ENCODE measurements at regions not wholly inside any gene's neighbourhood (a gene's known extent, or its start where the extent isn't known, plus 50 kb on each side); places are given as distances from the start of the nearest gene placed in this dataset.

GRCh38 chr4:4642496-4643000 is 100.7 kb upstream of the STX18 start:
- no peak for TF ChIP-seq CTCF (IDR thresholded peaks at IDR 0.05; ENCODE audit: unreplicated experiment)
- DNase-seq (ENCODE audit: low spot score): no peak
- Mint-ChIP-seq H3K36me3 (ENCODE audit: low read depth, unreplicated experiment) (no peaks in the 10 kb centered on the region), H3K4me3 (ENCODE audit: unreplicated experiment) (no peak overlapping the region), H3K9me3 (ENCODE audit: unreplicated experiment) (no peaks in the 10 kb centered on the region), H3K4me1 (ENCODE audit: unreplicated experiment) (peaks cover 16% of the 10 kb centered on the region), H3K27me3 (ENCODE audit: unreplicated experiment) (no peaks in the 10 kb centered on the region), H3K27ac (ENCODE audit: unreplicated experiment) (no peak overlapping the region)

- Mint-ChIP-seq H3K9me3 (ENCODE audit: unreplicated experiment) (no peaks in the 10 kb centered on the region), H3K4me3 (ENCODE audit: unreplicated experiment) (no peak overlapping the region), H3K27me3 (ENCODE audit: unreplicated experiment) (no peaks in the 10 kb centered on the region), H3K27ac (ENCODE audit: unreplicated experiment) (no peak overlapping the region), H3K36me3 (ENCODE audit: low read depth, unreplicated experiment) (no peaks in the 10 kb centered on the region), H3K4me1 (ENCODE audit: unreplicated experiment) (peaks cover 16% of the 10 kb centered on the region)
- TF ChIP-seq CTCF (IDR thresholded peaks at IDR 0.05; ENCODE audit: unreplicated experiment): no peak
- DNase-seq (ENCODE audit: low spot score): no peak
Measured at GRCh38 chr4:4641661-4642495, 100.0 kb upstream of the STX18 start.

DNA sequence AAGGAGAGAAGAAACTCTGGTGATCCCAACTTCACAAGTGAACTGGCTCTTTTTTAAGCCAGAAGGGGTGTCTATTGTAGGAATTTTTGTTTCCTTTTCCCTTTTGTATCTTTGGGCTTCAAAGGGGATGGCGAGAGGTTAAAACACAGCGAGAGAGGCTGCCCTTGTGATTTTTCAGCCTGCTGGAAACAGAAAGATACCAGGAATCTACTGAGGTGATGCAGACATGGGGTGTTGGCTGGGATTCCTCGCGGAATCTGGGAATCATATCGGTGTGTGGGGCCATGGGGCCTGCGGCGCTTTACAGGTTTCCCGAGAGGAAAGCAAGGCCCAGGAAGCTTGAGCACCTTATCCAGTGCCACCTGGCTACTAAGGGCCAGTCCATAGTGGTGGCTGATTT is 99.4 kb upstream of the STX18 start:
- TF ChIP-seq CTCF (IDR thresholded peaks at IDR 0.05; ENCODE audit: unreplicated experiment): no peak
- H3K4me3 Mint-ChIP-seq (ENCODE audit: unreplicated experiment): no peak overlapping the region
- no peaks in the 10 kb centered on the region for H3K27me3 Mint-ChIP-seq (ENCODE audit: unreplicated experiment)
- H3K36me3 Mint-ChIP-seq (ENCODE audit: low read depth, unreplicated experiment): peaks cover 1% of the 10 kb centered on the region
- DNase-seq (ENCODE audit: low spot score): no peak
- no peak overlapping the region for H3K27ac Mint-ChIP-seq (ENCODE audit: unreplicated experiment)
- peaks cover 16% of the 10 kb centered on the region for H3K4me1 Mint-ChIP-seq (ENCODE audit: unreplicated experiment)
- no peaks in the 10 kb centered on the region for H3K9me3 Mint-ChIP-seq (ENCODE audit: unreplicated experiment)

DNA sequence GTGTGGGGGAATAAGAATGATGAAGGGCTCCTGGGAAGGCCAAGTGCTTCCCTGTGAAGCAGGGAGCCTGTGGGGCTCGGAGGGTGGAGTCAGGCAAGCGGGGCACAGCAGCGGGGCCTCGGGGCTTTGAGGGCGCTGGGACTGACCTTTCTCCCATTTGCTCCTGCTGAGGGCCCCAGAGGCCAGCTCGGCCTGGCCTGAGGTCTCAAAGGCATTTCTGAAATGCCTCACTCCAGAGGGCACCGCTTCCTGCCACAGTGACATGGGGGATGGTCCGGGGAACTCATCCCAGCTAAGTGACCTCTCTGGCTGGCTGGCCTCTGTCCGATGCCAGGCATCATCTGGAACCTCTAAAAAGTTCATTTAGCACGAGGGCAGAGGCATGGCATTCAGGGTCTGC is 98.8 kb upstream of the STX18 start:
- no peak for TF ChIP-seq CTCF (IDR thresholded peaks at IDR 0.05; ENCODE audit: unreplicated experiment)
- H3K4me3 Mint-ChIP-seq (ENCODE audit: unreplicated experiment): no peak overlapping the region
- peaks cover 16% of the 10 kb centered on the region for H3K4me1 Mint-ChIP-seq (ENCODE audit: unreplicated experiment)
- H3K27me3 Mint-ChIP-seq (ENCODE audit: unreplicated experiment): no peaks in the 10 kb centered on the region
- peak; percentile 14 for DNase-seq (ENCODE audit: low spot score)
- H3K27ac Mint-ChIP-seq (ENCODE audit: unreplicated experiment): peak overlapping the region; percentile 57
- H3K36me3 Mint-ChIP-seq (ENCODE audit: low read depth, unreplicated experiment): peaks cover 4% of the 10 kb centered on the region
- H3K9me3 Mint-ChIP-seq (ENCODE audit: unreplicated experiment): no peaks in the 10 kb centered on the region

- TF ChIP-seq CTCF (IDR thresholded peaks at IDR 0.05; ENCODE audit: unreplicated experiment): no peak
- Mint-ChIP-seq H3K27ac (ENCODE audit: unreplicated experiment) (no peak overlapping the region), H3K4me3 (ENCODE audit: unreplicated experiment) (no peak overlapping the region), H3K27me3 (ENCODE audit: unreplicated experiment) (no peaks in the 10 kb centered on the region), H3K9me3 (ENCODE audit: unreplicated experiment) (no peaks in the 10 kb centered on the region), H3K36me3 (ENCODE audit: low read depth, unreplicated experiment) (peaks cover 4% of the 10 kb centered on the region), H3K4me1 (ENCODE audit: unreplicated experiment) (peaks cover 16% of the 10 kb centered on the region)
- no peak for DNase-seq (ENCODE audit: low spot score)
Measured at GRCh38 chr4:4639370-4639769, 97.5 kb upstream of the STX18 start.
